Activated T-helper 1 cell treated with anti-CD3 and anti-CD28 coated beads, Interleukin-2, amount 50 U/mL, for 16 hours (primary cell): ENCODE measurements at regions not wholly inside any gene's neighbourhood (a gene's known extent, or its start where the extent isn't known, plus 50 kb on each side); places are given as distances from the start of the nearest gene placed in this dataset.

Source experiments
- DNase-seq, 2 donors: peaks; one replicate each; pipeline ENCODE4 v3.0.0-alpha.2; 2020; ENCODE audit warnings: low read depth in 1 of 2, low spot score in 1 of 2

DNA sequence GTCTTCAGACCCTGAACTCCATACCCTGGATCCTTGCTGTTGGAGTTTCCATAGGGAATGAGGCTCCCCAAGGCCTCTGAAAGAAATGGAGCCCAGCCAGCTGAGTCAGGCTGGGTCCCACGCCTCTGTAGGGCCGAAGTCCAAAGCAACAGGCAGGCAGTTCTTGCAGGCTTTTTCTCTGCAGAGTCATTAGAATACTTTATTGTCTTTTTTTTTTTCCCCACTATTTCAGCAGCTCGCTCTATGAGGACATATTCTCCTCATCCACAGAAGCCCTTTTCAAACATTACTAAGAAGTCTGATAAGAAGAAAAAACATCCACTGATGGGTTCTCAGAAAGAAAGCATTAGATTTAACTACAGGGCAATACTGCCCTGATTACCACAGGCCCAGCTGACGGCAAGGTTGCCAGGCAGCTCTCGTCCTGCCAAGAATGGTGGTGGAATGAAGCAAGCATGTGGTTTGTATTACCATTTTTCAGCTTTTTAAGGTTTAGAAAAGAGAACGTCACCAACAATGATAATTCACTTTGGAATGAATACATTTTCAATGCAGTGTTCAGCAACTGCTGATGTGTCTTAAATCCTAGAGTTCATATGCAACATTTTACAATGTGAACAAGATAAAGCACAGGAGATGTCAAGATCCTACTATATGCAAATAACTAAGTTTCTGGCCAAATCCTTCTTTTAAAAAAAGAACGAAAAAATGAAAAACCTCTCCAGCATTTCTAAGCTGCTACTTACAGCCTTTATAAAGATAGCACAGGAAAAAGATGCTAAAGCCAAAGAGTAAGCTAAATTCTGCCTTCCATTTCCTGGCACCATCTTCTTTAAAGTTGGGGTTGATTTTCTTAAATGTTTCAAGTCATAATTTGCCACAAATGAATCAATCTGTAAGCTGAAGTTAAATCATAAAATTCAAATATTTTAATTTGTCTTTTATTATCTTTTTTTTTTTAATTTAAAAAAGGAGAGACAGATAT is 223.6 kb upstream of the CITED2 start:
- DNase-seq = no peak

DNA sequence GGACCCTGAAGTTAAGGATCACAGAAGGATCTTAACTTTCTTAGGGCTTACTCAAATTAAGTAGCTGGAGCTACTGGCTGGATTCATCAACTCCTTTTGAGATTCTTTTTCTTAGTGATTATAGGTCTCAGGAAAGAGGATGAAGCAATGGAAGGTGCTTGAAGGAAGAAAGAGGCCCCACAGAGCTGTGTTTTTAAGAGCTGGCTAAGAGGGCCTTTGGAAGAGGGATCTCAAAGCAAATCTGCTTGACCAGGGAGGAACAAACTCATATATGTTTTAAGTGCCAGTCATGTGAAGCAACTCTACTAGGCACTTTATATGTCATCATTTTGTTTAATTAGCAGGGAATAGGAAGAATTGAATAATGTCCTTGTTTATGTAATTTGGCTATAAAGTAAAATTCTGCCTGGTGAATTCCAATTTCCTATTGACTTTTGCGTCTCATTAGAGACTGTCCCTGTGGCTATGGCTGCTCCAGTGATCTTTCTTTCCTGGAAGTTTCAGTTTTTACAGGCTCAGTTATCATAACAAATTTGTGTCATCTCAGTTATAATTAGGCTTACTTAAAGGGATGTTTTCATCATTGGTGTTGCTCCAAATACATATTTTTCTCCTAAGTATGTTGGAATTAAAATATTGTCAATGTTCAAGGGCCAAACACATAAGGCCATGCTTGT is 222.8 kb upstream of the CITED2 start:
- no peak for DNase-seq

DNA sequence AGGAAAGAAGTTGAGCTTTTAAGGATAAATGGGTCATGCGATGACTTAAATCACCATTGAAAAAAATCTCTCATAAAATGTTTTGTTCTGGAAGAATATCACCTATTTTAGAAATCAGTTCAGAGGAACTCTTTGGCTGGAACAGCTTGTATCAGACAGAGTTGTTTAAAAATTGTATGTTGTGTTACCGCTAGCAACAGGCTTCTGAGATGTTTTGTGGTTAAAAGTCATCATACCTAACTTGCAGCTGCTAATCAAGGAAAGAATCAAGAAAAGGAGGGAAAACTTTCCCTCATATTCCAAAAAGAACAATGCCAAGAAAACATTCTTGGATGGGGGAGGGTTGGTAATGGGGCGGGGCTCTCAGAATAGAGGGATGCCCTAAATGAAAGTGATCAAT is 220.7 kb upstream of the CITED2 start:
- no peak for DNase-seq

DNA sequence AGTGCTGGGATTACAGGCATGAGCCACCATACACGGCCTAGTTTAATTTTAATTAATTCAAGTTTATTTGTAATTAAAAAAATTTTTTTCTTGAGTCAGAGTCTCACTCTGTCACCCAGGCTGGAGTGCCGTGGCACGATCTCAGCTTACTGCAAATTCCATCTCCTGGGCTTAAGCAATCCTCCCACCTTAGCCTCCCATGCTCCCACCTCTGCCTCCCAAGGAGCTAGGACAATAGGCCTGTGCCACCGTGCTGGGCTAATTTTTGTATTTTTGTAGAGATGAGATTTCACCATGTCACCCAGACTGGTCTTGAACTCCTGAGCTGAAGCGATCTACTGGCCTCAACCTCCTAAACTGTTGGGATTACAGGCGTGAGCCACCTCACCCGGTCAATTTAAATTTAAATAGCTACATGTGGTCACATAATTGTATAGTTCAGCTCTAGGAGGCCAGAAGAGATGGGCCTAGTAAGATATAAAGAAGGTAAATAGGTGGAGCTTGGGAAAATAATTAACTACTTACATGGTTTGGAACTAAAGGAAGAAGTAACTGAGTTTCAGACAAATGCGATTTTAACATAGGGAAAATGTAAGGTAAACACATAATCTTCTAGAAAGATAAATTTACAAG is 220.0 kb upstream of the CITED2 start:
- no peak for DNase-seq

DNA sequence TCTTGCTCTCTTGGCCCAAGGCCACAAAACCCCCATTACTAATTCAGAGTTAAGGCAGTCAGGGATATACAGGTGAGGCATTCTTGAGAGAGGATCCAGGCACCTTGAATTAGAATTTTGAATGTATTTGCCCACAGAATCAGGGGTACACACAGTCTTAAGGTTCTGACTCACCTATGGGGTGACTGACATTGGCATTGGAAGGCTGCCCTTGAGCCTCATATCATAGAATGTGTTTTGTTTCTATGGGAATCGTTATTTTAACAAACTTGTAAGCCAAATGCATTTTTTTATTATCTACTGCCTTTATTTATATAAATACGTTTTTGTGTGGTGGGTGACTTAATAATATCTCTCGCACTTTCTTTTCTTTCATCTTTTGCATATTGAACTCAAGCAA is 218.6 kb upstream of the CITED2 start:
- DNase-seq = no peak

DNA sequence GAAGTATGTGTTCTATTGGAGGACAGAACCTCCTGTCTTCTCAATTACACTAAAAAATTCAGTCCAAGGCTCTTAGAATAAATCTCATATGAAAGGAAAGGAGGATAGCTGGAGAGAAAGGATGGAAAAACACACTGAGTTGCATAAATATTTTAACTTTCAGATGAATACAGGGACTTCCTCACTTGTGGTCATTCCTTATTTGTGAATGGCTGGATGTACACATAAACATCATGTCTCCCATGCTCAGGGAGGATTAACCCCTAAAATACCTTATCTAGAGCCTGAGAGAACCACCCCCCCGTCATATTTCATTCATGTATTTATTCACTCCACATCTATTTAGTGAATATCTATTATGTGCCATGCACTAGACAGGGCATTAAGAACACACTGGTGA is 217.6 kb upstream of the CITED2 start:
- DNase-seq = no peak

DNA sequence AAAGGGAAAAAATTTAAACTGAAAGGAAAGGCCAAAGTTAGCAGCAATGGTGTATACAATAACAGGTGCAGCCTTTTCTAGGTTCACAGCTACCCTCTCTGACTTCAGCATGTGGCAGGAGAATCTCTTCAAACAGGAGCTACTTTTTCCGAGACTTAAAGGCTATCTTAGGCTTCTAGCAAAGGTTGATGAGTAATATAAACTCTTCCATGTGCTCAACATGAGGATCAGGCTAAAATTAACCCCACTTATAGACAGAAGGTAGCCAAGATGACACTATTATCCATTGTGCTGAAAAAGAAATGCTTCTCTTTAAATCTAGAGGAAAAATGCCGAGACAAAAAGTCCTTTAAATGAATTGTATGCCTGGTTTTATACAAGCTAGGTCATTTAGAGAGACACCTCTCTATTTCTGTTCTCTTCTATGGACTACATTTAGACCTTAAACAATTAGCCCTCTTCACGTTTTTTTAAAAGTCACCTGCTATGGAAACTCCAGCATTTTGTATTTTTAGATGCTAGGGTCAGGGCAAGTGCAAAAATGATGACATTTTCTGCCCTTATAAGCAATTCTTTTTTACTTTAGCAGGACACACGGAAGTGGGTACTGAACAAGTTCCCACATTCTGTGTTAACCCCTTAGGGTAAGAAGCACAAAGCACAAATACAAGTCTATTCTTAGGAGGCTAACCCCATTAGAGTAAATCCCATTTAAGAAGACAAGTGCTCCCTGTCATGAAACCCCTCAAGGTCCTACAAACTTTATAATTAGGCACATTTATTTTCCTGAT is 216.8 kb upstream of the CITED2 start:
- DNase-seq = no peak

DNA sequence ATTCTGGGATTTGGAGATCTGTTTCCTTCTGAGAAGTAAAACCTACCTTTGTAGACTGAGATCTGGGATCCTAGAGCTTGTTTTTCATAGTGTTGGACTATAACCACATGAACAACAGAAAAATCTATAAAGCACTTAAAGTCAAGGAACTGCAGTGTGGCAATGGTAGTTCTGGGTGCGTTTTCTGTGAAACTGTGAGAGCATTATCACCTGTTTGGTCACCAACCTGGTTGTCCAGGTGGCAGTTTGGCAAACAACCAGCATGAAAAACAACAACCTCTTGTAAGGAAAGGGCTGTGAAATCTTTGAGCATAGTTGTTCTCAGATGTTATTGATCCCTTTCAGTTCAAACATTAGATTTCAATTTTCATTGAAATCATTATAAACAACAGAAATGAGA is 215.8 kb upstream of the CITED2 start:
- no peak for DNase-seq

DNA sequence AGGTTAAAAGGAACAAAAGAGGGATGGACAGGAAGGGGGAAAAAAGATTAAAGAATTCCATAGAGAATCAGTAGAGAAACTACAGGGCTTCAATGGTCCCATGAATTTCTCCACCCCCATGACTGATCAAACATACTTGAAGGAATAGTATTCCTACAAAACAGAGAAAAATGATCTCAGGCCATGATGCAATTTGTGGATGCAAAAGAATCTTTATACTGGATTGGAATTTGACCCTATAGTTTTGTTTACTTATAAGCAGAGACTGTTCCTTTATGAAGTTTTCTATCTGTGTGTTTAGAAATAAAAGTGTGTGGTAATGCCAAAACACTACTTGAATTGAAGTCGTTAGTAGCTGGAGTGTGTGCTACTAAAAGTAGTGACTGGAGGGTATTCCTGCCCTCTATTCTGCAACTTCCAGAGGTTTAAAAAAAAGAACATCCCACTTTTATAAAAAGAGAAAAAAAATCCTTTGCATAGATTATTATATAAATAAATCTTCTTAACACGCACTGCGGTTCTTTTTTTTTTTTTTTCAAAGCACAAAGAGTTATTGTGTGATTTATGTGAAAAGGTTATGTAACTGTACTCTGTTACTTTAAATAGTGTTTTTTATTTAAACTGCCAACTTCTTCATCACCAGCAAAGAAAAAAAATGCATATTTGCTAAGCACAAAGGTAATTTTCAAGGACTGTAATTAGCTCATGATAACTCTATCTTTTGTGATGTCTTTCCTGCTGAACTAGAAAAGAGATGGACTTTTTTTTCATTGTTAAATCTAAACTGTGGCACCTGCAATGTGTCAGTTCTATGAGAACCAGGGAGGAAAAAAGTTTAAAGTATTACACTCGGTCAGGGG is 214.5 kb upstream of the CITED2 start:
- no peak for DNase-seq

DNA sequence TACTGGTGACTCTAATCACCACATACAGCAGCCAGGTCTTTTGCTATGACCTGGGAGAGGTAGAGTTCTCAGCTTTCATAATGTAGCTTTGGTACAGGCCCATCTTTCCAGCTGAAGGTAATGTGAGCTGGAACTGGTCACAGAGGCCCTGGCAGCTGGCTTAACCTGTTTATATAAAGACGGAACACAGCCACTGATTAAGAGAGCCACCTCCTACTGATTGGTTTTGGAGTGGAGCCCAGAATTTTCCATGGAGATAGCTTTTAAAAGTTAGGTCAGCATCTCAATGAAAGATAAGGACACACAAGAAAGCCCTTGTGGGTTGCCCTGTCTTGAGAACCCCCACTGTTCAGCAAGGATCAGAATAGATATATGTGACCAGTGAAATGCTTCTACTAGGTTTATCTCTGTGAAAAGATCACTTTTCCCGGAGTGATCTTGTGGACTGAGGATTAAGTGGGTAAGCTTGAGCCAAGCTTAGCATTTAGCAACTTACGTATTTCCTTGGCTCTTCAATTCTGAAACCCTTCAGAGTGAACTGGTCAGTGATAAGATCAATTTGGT is 213.7 kb upstream of the CITED2 start:
- no peak for DNase-seq

DNA sequence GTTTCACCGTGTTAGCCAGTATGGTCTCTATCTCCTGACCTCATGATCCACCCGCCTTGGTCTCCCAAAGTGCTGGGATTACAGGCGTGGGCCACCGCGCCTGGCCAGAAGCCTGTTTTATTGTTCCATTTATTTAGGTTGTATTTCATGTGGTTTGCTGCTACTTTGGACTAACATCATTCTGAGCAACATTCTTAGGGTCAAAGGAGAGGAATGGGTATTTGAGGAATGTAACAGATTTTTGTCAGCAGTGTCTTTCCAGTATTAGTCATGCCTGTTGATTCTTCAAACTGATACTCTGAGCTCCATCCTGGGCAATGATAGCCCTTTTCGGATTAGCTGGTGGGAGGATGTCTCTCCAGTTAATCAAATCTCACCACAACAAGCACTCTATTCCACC is 213.0 kb upstream of the CITED2 start:
- DNase-seq = no peak

DNA sequence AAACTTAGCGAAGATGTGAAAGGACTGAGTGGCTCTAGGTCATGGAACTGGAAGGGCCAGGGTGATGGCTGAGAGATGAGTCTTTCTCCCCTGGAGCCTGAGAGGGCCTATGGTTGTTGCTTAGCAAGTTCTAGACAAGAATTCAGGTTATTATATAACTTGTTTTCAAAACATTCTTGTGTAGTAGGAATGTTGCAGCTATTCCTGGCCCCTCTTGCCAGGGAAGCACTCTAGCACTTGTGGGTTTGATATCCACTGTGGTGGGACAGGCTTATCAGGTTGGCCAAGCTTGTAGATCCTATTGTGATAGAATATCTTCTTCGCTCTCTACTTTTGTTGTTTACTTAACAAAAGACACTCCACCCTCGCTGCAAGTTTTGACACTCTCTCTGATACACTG is 211.8 kb upstream of the CITED2 start:
- DNase-seq = no peak

DNA sequence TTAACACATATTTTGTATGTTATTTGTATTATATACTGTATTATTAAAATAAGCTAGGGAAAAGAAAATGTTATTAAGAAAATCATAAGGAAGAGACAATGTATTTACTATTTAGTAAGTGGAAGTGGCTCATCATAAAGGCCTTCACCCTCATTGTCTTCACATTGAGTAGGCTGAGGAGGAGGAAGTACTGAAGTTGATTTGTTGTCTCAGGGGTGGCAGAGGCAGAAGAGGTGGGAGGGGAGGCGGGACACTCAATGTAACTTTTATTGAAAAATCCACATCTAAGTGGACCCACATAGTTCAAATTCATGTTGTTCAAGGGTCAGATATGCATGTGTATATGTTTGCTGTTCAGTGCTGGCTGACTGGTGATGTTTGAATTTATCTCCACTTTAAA is 210.2 kb upstream of the CITED2 start:
- no peak for DNase-seq

DNA sequence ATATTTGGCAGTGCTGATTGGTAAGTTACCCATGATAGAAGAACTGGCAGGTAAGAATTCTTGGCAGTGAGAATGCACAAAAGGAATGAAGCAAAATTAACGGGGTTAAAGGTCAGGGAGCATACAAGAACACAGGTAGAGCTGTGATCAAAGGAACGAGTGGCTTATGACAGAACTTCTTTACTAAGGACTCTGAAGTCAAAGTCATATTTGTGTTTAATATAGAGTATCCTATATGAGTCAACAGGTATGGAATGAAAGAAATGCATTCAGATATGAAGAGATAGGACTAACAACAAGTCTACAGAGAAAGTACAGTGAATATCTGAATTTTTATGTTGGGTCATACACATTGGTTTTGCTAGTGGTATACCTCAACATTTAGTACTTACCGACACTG is 209.0 kb upstream of the CITED2 start:
- DNase-seq = no peak

DNA sequence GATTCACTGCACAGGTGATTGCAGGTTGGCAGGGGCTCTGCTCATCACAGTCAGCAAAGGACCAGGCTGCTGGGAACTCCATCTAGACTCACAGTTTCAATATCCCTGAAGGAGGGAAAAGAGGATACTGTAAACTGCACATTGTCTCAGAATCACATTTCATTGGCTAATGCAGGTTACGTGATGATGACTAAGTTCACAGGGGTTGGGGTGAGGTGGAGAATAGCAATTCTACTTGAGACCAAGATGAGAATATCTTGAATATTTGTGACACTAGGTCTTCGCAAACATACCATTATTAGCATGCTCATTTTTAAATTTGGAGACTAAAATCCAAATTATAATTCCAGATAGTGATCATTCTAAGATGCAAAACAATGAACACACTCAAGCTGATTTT is 208.5 kb upstream of the CITED2 start:
- DNase-seq = no peak

DNA sequence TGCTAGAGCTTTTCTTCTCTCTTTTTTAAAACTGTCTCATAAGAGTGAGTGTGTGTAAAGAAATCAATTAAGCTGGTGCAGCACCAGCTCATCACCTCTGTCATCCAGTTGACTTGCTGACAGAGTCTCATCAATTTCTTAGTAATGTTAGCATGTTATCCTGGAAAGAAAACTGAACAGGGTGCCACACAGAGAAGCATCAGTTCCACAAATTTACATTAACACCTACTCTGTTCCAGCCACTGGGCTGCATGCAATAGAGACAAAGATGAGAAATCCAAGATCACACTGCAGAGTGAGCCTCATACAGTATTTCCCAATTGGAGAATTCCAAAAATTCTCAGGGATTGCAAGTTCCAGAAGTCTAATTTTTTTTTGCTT is 207.0 kb upstream of the CITED2 start:
- no peak for DNase-seq

DNA sequence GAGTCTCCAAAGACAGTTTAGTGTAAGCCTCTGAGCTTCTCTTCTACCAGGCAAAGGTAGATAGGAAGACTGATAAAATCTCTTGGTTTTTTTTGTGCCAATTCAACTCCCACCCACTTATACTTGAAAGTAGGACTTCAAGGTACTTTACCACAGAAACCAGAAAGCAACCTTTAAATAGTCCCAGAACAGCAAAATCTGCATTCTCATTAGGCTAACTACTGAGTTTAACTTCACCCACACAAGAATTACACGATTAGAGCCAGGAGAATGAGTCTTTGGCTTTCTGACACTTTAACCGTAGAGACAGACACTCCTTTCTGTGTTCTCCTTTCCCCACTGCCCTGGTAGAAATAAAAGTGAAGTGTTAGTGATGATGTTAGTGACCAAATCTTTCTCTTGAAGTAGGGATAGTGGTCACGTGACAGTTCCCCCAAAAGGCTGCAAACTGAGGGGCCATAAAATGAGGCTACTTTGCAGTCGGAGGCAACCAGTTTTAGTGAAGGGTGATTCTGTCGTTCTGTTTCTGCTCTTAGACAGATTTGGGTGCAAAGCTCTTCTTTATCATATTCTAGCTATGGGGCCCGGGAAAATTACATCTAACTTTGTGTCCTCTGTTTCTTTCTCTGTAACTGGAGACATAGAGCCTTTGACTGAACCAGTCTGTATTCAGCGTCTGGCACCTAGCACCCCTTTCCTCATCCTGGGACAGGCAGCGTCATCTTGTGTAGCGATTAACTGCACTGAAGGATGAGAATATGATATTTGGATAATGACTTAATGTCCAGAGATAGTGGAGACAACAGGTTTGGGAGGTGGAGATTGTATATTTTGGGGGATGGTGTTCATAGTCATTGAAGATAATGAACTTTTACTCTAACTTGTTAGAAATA is 206.4 kb upstream of the CITED2 start:
- DNase-seq = no peak

DNA sequence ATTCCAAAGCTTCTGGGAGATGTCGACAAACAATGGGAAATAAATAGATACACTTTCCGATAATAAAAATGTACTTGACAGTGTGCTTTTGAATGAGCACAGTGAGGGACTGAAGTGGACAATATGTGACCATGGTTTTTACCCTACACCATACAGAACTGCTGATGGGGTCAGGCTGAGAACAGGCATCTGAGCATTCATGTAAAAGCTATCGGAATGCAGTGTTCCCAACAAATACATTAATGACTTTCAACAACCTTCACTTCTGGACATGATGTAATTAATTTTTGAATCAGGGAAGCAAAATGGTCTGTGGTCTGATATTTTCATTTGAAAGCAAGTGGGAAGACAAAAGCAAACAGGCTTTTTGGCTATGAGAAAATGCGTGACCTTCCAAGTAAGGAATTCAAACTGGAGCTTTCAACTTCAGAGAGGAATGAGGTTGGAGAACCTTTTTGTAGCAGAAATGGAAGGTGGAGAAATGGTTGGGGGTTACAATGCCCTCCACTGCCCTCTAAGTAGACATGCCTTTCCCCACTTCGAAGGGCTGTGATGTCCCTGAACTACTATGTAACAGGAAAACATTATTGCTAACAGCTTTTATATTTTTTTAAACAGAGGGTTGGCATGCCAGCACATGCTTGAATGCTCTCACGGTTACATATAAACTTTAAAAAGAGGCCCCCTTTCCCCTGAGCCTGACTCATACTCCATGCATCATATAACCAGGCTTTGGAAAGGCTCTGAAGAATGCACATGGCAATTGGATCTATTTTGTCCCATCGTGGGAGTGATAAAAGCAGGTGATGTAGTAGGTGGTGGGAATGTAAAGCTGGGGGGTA is 203.5 kb upstream of the CITED2 start:
- DNase-seq = no peak
